ENCODE measurements at regions not wholly inside any gene's neighbourhood (a gene's known extent, or its start where the extent isn't known, plus 50 kb on each side); places are given as distances from the start of the nearest gene placed in this dataset.

- TF ChIP-seq CTCF (IDR thresholded peaks at IDR 0.05; ENCODE audit: poor library complexity, severe bottlenecking) (no peak), TAF1 (IDR thresholded peaks at IDR 0.05; ENCODE audit: low read depth) (no peak), POLR2AphosphoS5 (IDR thresholded peaks at IDR 0.05) (no peak), SMC3 (conservative IDR thresholded peaks at IDR 0.05; ENCODE audit: poor library complexity) (no peak), MXI1 (conservative IDR thresholded peaks at IDR 0.05; ENCODE audit: poor library complexity, severe bottlenecking) (no peak), EZH2 (IDR thresholded peaks at IDR 0.05; ENCODE audit: borderline replicate concordance, insufficient read depth, low read length, poor library complexity, severe bottlenecking) (no peak), RAD21 (conservative IDR thresholded peaks at IDR 0.05) (no peak), EP300 (conservative IDR thresholded peaks at IDR 0.05; ENCODE audit: poor library complexity, severe bottlenecking) (no peak), REST (IDR thresholded peaks at IDR 0.05; ENCODE audit: borderline replicate concordance) (no peak)
Measured at GRCh38 chr1:5390504-5390903, 601.7 kb downstream of the NPHP4 start.
